GM18505 (cell line): ENCODE measurements at regions not wholly inside any gene's neighbourhood (a gene's known extent, or its start where the extent isn't known, plus 50 kb on each side); places are given as distances from the start of the nearest gene placed in this dataset.

ENCODE experiments used
- ATAC-seq: cut with Tn5 transposase; IDR thresholded peaks from one replicate; pipeline ENCODE4 v1.9.1; 2021; ENCODE audit not compliant: unreplicated experiment
- POLR2A ChIP-seq: IDR thresholded peaks from 4 replicates; pipeline ENCODE4 v1.6.1; 2011; ENCODE audit warnings: borderline replicate concordance; ENCODE audit not compliant: insufficient read depth, insufficient read length; ENCODE audit errors: extremely low read depth

GRCh38 chr2:8511868-8512612 is 169.8 kb upstream of the ID2 start:
- no peak for ATAC-seq
- TF ChIP-seq POLR2A, result no peak

GRCh38 chr2:8513601-8514273 is 168.1 kb upstream of the ID2 start:
- no peak for ATAC-seq
- no peak for TF ChIP-seq POLR2A

- ATAC-seq, result no peak
- no peak for TF ChIP-seq POLR2A
Observed at GRCh38 chr2:8514274-8514662, 167.6 kb upstream of the ID2 start.

- peak; percentile 66 for ATAC-seq
- peak; percentile 38 for TF ChIP-seq POLR2A
Observed at GRCh38 chr2:8514796-8515758, 166.8 kb upstream of the ID2 start.

- TF ChIP-seq POLR2A, result peak; percentile 31
- ATAC-seq, result peak; percentile 41
Observed at GRCh38 chr2:8515864-8516533, 165.9 kb upstream of the ID2 start.

- no peak for ATAC-seq
- TF ChIP-seq POLR2A, result no peak
Observed at GRCh38 chr2:8517850-8518498, 163.9 kb upstream of the ID2 start.

GRCh38 chr2:8518979-8519668 is 162.7 kb upstream of the ID2 start:
- no peak for ATAC-seq
- TF ChIP-seq POLR2A, result no peak

- no peak for TF ChIP-seq POLR2A
- ATAC-seq, result no peak
Observed at GRCh38 chr2:8520791-8521344, 161.0 kb upstream of the ID2 start.

GRCh38 chr2:8522687-8523086 is 159.2 kb upstream of the ID2 start:
- no peak for ATAC-seq
- no peak for TF ChIP-seq POLR2A

- no peak for ATAC-seq
- no peak for TF ChIP-seq POLR2A
Observed at GRCh38 chr2:8524388-8524787, 157.5 kb upstream of the ID2 start.

- TF ChIP-seq POLR2A, result no peak
- ATAC-seq, result no peak
Observed at GRCh38 chr2:8524823-8525222, 157.0 kb upstream of the ID2 start.

- no peak for ATAC-seq
Observed at GRCh38 chr2:8525236-8525581, 156.6 kb upstream of the ID2 start.

More at GRCh38 chr2:8525236-8525581, 156.6 kb upstream of the ID2 start:
- TF ChIP-seq POLR2A, result no peak
